Sigmoid colon (tissue), 4 donors: ENCODE measurements at regions not wholly inside any gene's neighbourhood (a gene's known extent, or its start where the extent isn't known, plus 50 kb on each side); places are given as distances from the start of the nearest gene placed in this dataset.

ENCODE experiments used
- EP300 ChIP-seq, 4 donors: sonication (generic); formaldehyde crosslinking; IDR thresholded peaks; one replicate each; pipeline ENCODE4 v1.6.1; 2017; ENCODE audit warnings: antibody characterized with exemption in 4 of 4
- POLR2A ChIP-seq, 2 donors: fragments of 450-650 bp; IDR thresholded peaks; one replicate each; pipeline ENCODE4 v1.6.1; 2016; ENCODE audit warnings: antibody characterized with exemption in 2 of 2, mild to moderate bottlenecking in 2 of 2, moderate library complexity in 2 of 2
- POLR2AphosphoS5 ChIP-seq, 4 donors: sonication (generic); formaldehyde crosslinking; IDR thresholded peaks; one replicate each; pipeline ENCODE4 v1.6.1; 2017; ENCODE audit warnings: antibody characterized with exemption in 4 of 4
- TF ChIP-seq, protein P1 (sequence below), 4 experiments: fragments of 450-650 bp in 3 of 4; fragments of 200-600 bp in 1 of 4; IDR thresholded peaks; one replicate each; pipeline ENCODE4 v1.5.1; 2016 to 2019; ENCODE audit warnings: antibody characterized with exemption in 4 of 4, mild to moderate bottlenecking in 3 of 4, moderate library complexity in 2 of 4

DNA sequence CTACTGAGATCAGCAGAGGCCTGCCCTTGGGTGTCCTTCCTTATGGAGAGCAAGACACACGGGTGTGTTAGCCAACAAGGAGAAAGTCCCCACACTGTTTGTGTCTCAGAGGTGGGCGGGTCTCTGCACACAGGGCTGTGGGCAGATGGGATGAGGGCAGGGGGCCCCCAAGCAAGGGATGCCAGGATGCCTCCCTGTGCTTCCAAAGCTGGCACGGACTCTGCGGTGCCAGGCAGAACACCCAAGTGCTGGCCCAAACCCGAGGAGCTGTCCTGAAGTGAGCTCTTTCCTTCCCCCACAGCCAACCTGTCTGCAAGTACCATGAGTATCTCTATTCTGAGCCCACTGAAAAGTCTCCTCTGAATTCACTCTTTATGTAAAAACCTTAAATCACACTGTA, 273.3 kb downstream of the CTTN start:
- no peak for TF ChIP-seq POLR2AphosphoS5 (IDR thresholded peaks at IDR 0.05)
- no peak for TF ChIP-seq POLR2A (IDR thresholded peaks at IDR 0.05)
- TF ChIP-seq, protein P1, sequence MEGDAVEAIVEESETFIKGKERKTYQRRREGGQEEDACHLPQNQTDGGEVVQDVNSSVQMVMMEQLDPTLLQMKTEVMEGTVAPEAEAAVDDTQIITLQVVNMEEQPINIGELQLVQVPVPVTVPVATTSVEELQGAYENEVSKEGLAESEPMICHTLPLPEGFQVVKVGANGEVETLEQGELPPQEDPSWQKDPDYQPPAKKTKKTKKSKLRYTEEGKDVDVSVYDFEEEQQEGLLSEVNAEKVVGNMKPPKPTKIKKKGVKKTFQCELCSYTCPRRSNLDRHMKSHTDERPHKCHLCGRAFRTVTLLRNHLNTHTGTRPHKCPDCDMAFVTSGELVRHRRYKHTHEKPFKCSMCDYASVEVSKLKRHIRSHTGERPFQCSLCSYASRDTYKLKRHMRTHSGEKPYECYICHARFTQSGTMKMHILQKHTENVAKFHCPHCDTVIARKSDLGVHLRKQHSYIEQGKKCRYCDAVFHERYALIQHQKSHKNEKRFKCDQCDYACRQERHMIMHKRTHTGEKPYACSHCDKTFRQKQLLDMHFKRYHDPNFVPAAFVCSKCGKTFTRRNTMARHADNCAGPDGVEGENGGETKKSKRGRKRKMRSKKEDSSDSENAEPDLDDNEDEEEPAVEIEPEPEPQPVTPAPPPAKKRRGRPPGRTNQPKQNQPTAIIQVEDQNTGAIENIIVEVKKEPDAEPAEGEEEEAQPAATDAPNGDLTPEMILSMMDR (IDR thresholded peaks at IDR 0.05): no peak
- TF ChIP-seq EP300 (IDR thresholded peaks at IDR 0.05): no peak
